PC-9 (cell line): ENCODE measurements at regions not wholly inside any gene's neighbourhood (a gene's known extent, or its start where the extent isn't known, plus 50 kb on each side); places are given as distances from the start of the nearest gene placed in this dataset.

Source experiments
- BruUV-seq: library from RNA; stranded (reverse); fragments of 400-500 nt; replicated peaks from 2 replicates; lab custom pipeline; 2021; lab: Mats Ljungman, UMichigan
- CTCF ChIA-PET: fragments of 300-600 bp; sonication (Branson Sonifier 250); formaldehyde crosslinking; loops from one replicate; lab custom pipeline; 2022; ENCODE audit warnings: antibody characterized with exemption; lab: Charles Lee
- POLR2A ChIA-PET: fragments of 300-600 bp; sonication (Branson Sonifier 250); formaldehyde crosslinking; loops from one replicate; lab custom pipeline; 2022; ENCODE audit warnings: antibody characterized with exemption; ENCODE audit not compliant: unreplicated experiment; lab: Charles Lee
- DNase-seq, 2 experiments: peaks; one replicate each; pipeline versions ENCODE4 v3.0.0 to v3.0.0-alpha.2; 2015 to 2022; ENCODE audit warnings: mixed read lengths in 1 of 2
- H2AFZ ChIP-seq: fragments of 200-600 bp; sonication (generic); 2 replicates; pipeline ENCODE4 v1.8.1; 2017; ENCODE audit warnings: antibody characterized with exemption
- H3F3A ChIP-seq: fragments of 200-600 bp; sonication (generic); 2 replicates; pipeline ENCODE4 v1.8.1; 2017; ENCODE audit warnings: antibody characterized with exemption, mild to moderate bottlenecking, low read depth; ENCODE audit not compliant: insufficient read depth
- H3K27ac ChIP-seq: fragments of 200-600 bp; sonication (generic); 2 replicates; pipeline ENCODE4 v1.6.1; 2016; ENCODE audit warnings: mixed run types
- H3K27me3 ChIP-seq: fragments of 200-600 bp; sonication (generic); 2 replicates; pipeline ENCODE4 v1.6.1; 2016; ENCODE audit warnings: low read depth, mixed run types; ENCODE audit not compliant: insufficient read depth
- H3K36me3 ChIP-seq: fragments of 200-600 bp; sonication (generic); 2 replicates; pipeline ENCODE4 v1.6.1; 2016; ENCODE audit warnings: low read depth, mixed run types
- H3K4me1 ChIP-seq: fragments of 200-600 bp; sonication (generic); replicated peaks from 2 replicates; pipeline ENCODE4 v1.6.1; 2016; ENCODE audit warnings: mixed run types; ENCODE audit not compliant: insufficient read depth
- H3K4me2 ChIP-seq: fragments of 200-600 bp; sonication (generic); 2 replicates; pipeline ENCODE4 v1.6.1; 2017; ENCODE audit warnings: mixed run types
- H3K4me3 ChIP-seq: fragments of 200-600 bp; sonication (generic); 2 replicates; pipeline ENCODE4 v1.6.1; 2016; ENCODE audit warnings: mixed run types
- H3K79me2 ChIP-seq: fragments of 200-600 bp; sonication (generic); 2 replicates; pipeline ENCODE4 v1.6.1; 2017; ENCODE audit warnings: low read depth, mixed run types
- H3K9me2 ChIP-seq: fragments of 200-600 bp; sonication (generic); 2 replicates; pipeline ENCODE4 v1.8.1; 2017; ENCODE audit warnings: mild to moderate bottlenecking; ENCODE audit not compliant: insufficient read depth
- H3K9me3 ChIP-seq: fragments of 200-600 bp; sonication (generic); 2 replicates; pipeline ENCODE4 v1.8.1; 2016; ENCODE audit warnings: low read depth; ENCODE audit not compliant: insufficient read depth
- H4K20me1 ChIP-seq: fragments of 200-600 bp; sonication (generic); 2 replicates; pipeline ENCODE4 v1.8.1; 2017; ENCODE audit not compliant: insufficient read depth
- EZH2 ChIP-seq: fragments of 200-600 bp; sonication (generic); IDR thresholded peaks from 2 replicates; pipeline ENCODE4 v1.8.0; 2017; ENCODE audit warnings: antibody characterized with exemption, low read depth
- intact Hi-C: fragments of 100-400 bp; cut with micrococcal nuclease; formaldehyde crosslinking; loops from one replicate; pipeline ENCODE4 v1.10.0; 2022; ENCODE audit not compliant: unreplicated experiment
- TF ChIP-seq, protein P1 (sequence below): fragments of 200-600 bp; sonication (generic); conservative IDR thresholded peaks from 2 replicates; pipeline ENCODE4 v1.6.1; 2017; ENCODE audit warnings: mixed run types, antibody characterized with exemption, mild to moderate bottlenecking, moderate library complexity

DNA sequence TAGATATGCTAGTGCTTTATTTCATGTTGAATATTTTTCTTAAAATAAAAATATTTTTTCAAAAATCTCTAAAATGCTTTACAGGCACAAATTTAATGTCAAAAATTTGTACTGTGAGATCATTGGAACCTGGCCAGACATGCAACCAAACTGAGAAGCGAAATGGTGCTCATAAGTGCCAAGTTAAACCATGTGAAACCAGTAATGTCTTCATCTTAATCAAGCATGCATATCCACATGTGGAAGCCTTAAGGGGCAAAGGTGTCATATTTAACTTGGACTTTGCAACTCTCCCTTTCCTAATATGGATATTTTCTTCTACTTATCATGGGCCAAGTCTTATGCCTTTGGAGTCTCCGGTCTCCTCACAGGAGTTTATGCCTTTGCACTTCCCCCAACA, 208.9 kb upstream of the COL8A1 start:
- ChIA-PET CTCF (no interaction called here), POLR2A (no interaction called here)
- BruUV-seq = no TSS peak
- Histone ChIP-seq H2AFZ (no peak overlapping the region), H3K9me3 (no peaks in the 10 kb centered on the region), H3K36me3 (no peaks in the 10 kb centered on the region), H3K27ac (no peak overlapping the region), H3K4me3 (no peak overlapping the region), H3F3A (no peaks in the 10 kb centered on the region), H3K9me2 (no peaks in the 10 kb centered on the region), H3K4me2 (no peak overlapping the region), H3K79me2 (no peaks in the 10 kb centered on the region), H3K27me3 (no peaks in the 10 kb centered on the region), H3K4me1 (no peaks in the 10 kb centered on the region), H4K20me1 (no peaks in the 10 kb centered on the region)
- DNase-seq = no peak
- TF ChIP-seq EZH2 = no peak
- TF ChIP-seq, protein P1, sequence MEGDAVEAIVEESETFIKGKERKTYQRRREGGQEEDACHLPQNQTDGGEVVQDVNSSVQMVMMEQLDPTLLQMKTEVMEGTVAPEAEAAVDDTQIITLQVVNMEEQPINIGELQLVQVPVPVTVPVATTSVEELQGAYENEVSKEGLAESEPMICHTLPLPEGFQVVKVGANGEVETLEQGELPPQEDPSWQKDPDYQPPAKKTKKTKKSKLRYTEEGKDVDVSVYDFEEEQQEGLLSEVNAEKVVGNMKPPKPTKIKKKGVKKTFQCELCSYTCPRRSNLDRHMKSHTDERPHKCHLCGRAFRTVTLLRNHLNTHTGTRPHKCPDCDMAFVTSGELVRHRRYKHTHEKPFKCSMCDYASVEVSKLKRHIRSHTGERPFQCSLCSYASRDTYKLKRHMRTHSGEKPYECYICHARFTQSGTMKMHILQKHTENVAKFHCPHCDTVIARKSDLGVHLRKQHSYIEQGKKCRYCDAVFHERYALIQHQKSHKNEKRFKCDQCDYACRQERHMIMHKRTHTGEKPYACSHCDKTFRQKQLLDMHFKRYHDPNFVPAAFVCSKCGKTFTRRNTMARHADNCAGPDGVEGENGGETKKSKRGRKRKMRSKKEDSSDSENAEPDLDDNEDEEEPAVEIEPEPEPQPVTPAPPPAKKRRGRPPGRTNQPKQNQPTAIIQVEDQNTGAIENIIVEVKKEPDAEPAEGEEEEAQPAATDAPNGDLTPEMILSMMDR = no peak
- intact Hi-C loops = no loop called here

DNA sequence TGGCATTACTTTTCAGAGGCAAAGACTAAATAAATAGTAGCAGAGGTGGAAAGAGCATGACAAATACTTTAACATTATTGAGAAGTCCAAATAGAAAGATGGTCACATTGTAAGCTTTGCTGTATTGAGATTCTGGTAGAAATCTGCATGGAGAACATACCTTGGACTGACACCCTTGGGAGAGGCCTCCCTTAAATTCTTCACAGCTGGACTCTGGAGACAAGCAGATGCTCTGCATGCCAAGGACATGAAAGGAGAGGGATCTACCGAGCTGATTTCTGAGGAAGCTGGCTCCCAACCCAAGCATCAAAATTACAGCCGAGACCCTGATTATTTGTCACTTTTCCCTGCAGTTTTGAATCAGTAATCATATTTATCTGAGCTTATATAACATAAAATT, 212.5 kb upstream of the COL8A1 start:
- Histone ChIP-seq H3K9me3 (no peaks in the 10 kb centered on the region), H3F3A (no peaks in the 10 kb centered on the region), H3K9me2 (no peaks in the 10 kb centered on the region), H3K4me1 (no peaks in the 10 kb centered on the region), H3K36me3 (no peaks in the 10 kb centered on the region), H4K20me1 (no peaks in the 10 kb centered on the region), H2AFZ (no peak overlapping the region), H3K27me3 (no peaks in the 10 kb centered on the region), H3K27ac (no peak overlapping the region), H3K4me2 (no peak overlapping the region), H3K79me2 (no peaks in the 10 kb centered on the region), H3K4me3 (no peak overlapping the region)
- intact Hi-C loops = no loop called here
- DNase-seq = no peak
- CTCF ChIA-PET = no interaction called here
- POLR2A ChIA-PET = no interaction called here
- BruUV-seq = no TSS peak
- TF ChIP-seq EZH2 = no peak
- TF ChIP-seq, protein P1 = no peak

DNA sequence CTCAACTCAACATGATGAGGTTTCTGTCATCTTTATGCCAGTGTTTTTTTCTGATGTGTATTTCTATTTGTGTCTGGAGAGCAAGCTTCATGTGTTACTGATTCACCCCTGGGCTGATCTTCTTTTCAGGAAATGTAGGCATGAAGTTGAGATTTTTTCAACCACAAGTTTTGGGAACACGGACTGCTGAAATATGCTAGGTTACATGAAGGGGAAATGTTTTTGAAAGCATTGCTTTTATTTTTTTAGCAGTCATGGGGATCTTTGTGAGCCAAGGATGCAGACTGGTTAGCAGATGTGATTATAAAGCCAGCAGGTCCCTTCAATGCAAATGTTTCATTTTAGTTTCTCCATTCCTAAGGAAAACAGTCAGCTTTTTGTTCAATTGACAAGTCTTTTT, 219.3 kb upstream of the COL8A1 start:
- H4K20me1 ChIP-seq = no peaks in the 10 kb centered on the region
- H3F3A ChIP-seq = no peaks in the 10 kb centered on the region
- BruUV-seq = no TSS peak
- no peak for DNase-seq
- no peaks in the 10 kb centered on the region for H3K4me1 ChIP-seq
- H3K36me3 ChIP-seq = no peaks in the 10 kb centered on the region
- H2AFZ ChIP-seq = no peak overlapping the region
- no peak overlapping the region for H3K27ac ChIP-seq
- H3K79me2 ChIP-seq = no peaks in the 10 kb centered on the region
- POLR2A ChIA-PET = no interaction called here
- no peaks in the 10 kb centered on the region for H3K27me3 ChIP-seq
- H3K4me2 ChIP-seq = no peak overlapping the region
- CTCF ChIA-PET = no interaction called here
- intact Hi-C loops = no loop called here
- H3K9me3 ChIP-seq = no peaks in the 10 kb centered on the region
- no peak overlapping the region for H3K4me3 ChIP-seq
- H3K9me2 ChIP-seq = no peaks in the 10 kb centered on the region
- TF ChIP-seq EZH2 = no peak
- TF ChIP-seq, protein P1 = no peak
